HepG2 (cell line): ENCODE measurements at regions not wholly inside any gene's neighbourhood (a gene's known extent, or its start where the extent isn't known, plus 50 kb on each side); places are given as distances from the start of the nearest gene placed in this dataset.

Source experiments
- ETV6 ChIP-seq: sonication (generic); formaldehyde crosslinking; conservative IDR thresholded peaks from 2 replicates; pipeline ENCODE4 v1.4.0; 2020; ENCODE audit warnings: missing genetic modification reagents
- FOSL1 ChIP-seq: sonication (generic); formaldehyde crosslinking; IDR thresholded peaks from 2 replicates; pipeline ENCODE4 v1.9.0; 2021; ENCODE audit warnings: missing genetic modification reagents, borderline replicate concordance
- HOXA7 ChIP-seq: sonication (generic); formaldehyde crosslinking; IDR thresholded peaks from 2 replicates; pipeline ENCODE4 v1.8.1; 2022; ENCODE audit warnings: mild to moderate bottlenecking, missing genetic modification reagents, moderate library complexity
- MEIS2 ChIP-seq: sonication (generic); formaldehyde crosslinking; IDR thresholded peaks from 2 replicates; pipeline ENCODE4 v1.9.0; 2021; ENCODE audit warnings: mild to moderate bottlenecking, missing genetic modification reagents
- MYC ChIP-seq: sonication (generic); formaldehyde crosslinking; IDR thresholded peaks from 2 replicates; pipeline ENCODE4 v1.9.0; 2021; ENCODE audit warnings: missing genetic modification reagents, borderline replicate concordance
- POLR2A ChIP-seq, 2 experiments: IDR thresholded peaks; 2 replicates each; pipeline ENCODE4 v1.6.1; 2011; ENCODE audit warnings: low read depth in 2 of 2, low read length in 2 of 2, mild to moderate bottlenecking in 1 of 2, moderate library complexity in 1 of 2; ENCODE audit not compliant: insufficient read depth in 1 of 2
- PTBP1 ChIP-seq: fragments of 200-400 bp; formaldehyde crosslinking; IDR thresholded peaks from 2 replicates; pipeline ENCODE4 v1.6.1; 2018; ENCODE audit warnings: low read length, low read depth; ENCODE audit not compliant: poor library complexity, severe bottlenecking
- REPIN1 ChIP-seq: sonication (generic); formaldehyde crosslinking; IDR thresholded peaks from 2 replicates; pipeline ENCODE4 v1.8.0; 2022; ENCODE audit warnings: missing genetic modification reagents, low read depth, mild to moderate bottlenecking, borderline replicate concordance
- REST ChIP-seq, 2 experiments: IDR thresholded peaks; 2 replicates each; pipeline ENCODE4 v1.6.1; 2011 to 2012; ENCODE audit warnings: low read length in 2 of 2, borderline replicate concordance in 1 of 2, low read depth in 1 of 2, mild to moderate bottlenecking in 1 of 2, moderate library complexity in 1 of 2
- TAF1 ChIP-seq: sonication (generic); formaldehyde crosslinking; IDR thresholded peaks from 2 replicates; pipeline ENCODE4 v1.4.0; 2020; ENCODE audit warnings: missing genetic modification reagents
- ZFP62 ChIP-seq: sonication (generic); formaldehyde crosslinking; IDR thresholded peaks from 2 replicates; pipeline ENCODE4 v1.4.0; 2020; ENCODE audit warnings: missing genetic modification reagents
- ZNF280D ChIP-seq: sonication (generic); formaldehyde crosslinking; IDR thresholded peaks from 2 replicates; pipeline ENCODE4 v1.5.1; 2020; ENCODE audit warnings: mild to moderate bottlenecking, missing genetic modification reagents
- ZNF281 ChIP-seq: sonication (generic); formaldehyde crosslinking; IDR thresholded peaks from 2 replicates; pipeline ENCODE4 v1.4.0; 2020; ENCODE audit warnings: missing genetic modification reagents, borderline replicate concordance

- TF ChIP-seq ZNF280D (no peak), REST (IDR thresholded peaks at IDR 0.05; ENCODE audit: borderline replicate concordance in 1 of 2, low read depth in 1 of 2, low read length in 2 of 2) (no peak), ZNF281 (CRISPR knock-in tag) (no peak), ZFP62 (CRISPR knock-in tag) (no peak), TAF1 (CRISPR knock-in tag) (no peak), HOXA7 (CRISPR knock-in tag) (no peak), POLR2A (IDR thresholded peaks at IDR 0.05; ENCODE audit: insufficient read depth in 1 of 2, low read depth in 2 of 2, low read length in 2 of 2) (no peak), PTBP1 (no peak), MEIS2 (CRISPR knock-in tag) (no peak), FOSL1 (no peak), REPIN1 (CRISPR knock-in tag) (no peak), MYC (CRISPR knock-in tag) (no peak), ETV6 (CRISPR knock-in tag) (no peak)
Measured at GRCh38 chr5:152315942-152316341, 89.1 kb downstream of the NMUR2 start.
